Smooth muscle cell (in vitro differentiated cells): ENCODE measurements at regions not wholly inside any gene's neighbourhood (a gene's known extent, or its start where the extent isn't known, plus 50 kb on each side); places are given as distances from the start of the nearest gene placed in this dataset.
A peak's percentile ranks its signal among the peaks of the same experiment; 100 is the strongest.

Source experiments
- DNase-seq: peaks from one replicate; lab custom pipeline; 2025; ENCODE audit not compliant: unreplicated experiment; lab: John Stamatoyannopoulos, UW
- H2AFZ ChIP-seq: fragments of 200-600 bp; sonication (generic); 2 replicates; pipeline ENCODE4 v1.6.0; 2016; ENCODE audit warnings: antibody characterized with exemption, low read depth, mild to moderate bottlenecking
- H3F3A ChIP-seq: fragments of 200-600 bp; sonication (generic); 2 replicates; pipeline ENCODE4 v1.6.0; 2017; ENCODE audit warnings: antibody characterized with exemption, low read depth
- H3K27ac ChIP-seq: fragments of 200-600 bp; sonication (generic); 2 replicates; pipeline ENCODE4 v1.5.1; 2016; ENCODE audit warnings: low read depth, mild to moderate bottlenecking
- H3K27me3 ChIP-seq: fragments of 200-600 bp; sonication (generic); 2 replicates; pipeline ENCODE4 v1.6.1; 2016; ENCODE audit warnings: low read depth, mild to moderate bottlenecking
- H3K36me3 ChIP-seq: fragments of 200-600 bp; sonication (generic); 2 replicates; pipeline ENCODE4 v1.5.1; 2016; ENCODE audit warnings: low read depth
- H3K4me1 ChIP-seq: fragments of 200-600 bp; sonication (generic); 2 replicates; pipeline ENCODE4 v1.5.1; 2016; ENCODE audit warnings: low read depth
- H3K4me2 ChIP-seq: fragments of 200-600 bp; sonication (generic); 2 replicates; pipeline ENCODE4 v1.6.0; 2016; ENCODE audit warnings: mild to moderate bottlenecking
- H3K4me3 ChIP-seq: fragments of 200-600 bp; sonication (generic); 2 replicates; pipeline ENCODE4 v1.5.1; 2016; ENCODE audit warnings: mild to moderate bottlenecking
- H3K79me2 ChIP-seq: fragments of 200-600 bp; sonication (generic); 2 replicates; pipeline ENCODE4 v1.6.0; 2016; ENCODE audit warnings: low read depth, mild to moderate bottlenecking
- H3K9ac ChIP-seq: fragments of 200-600 bp; sonication (generic); 2 replicates; pipeline ENCODE4 v1.6.0; 2016; ENCODE audit warnings: low read depth
- H3K9me3 ChIP-seq: fragments of 200-600 bp; sonication (generic); replicated peaks from 2 replicates; pipeline ENCODE4 v1.5.1; 2016; ENCODE audit warnings: low read depth
- H4K20me1 ChIP-seq: fragments of 200-600 bp; sonication (generic); 2 replicates; pipeline ENCODE4 v1.6.0; 2016; ENCODE audit warnings: low read depth
- CTCF ChIP-seq: fragments of 200-600 bp; sonication (generic); IDR thresholded peaks from 2 replicates; pipeline ENCODE4 v1.5.1; 2017; ENCODE audit warnings: borderline replicate concordance, mild to moderate bottlenecking, antibody characterized with exemption; ENCODE audit not compliant: insufficient read depth, poor library complexity, severe bottlenecking
- WGBS: methylation state at CpG from one replicate; pipeline ENCODE4 v1.1.7; 2016; ENCODE audit warnings: low lambda C conversion rate; 5-methylcytosine and 5-hydroxymethylcytosine counted together

- Histone ChIP-seq H4K20me1 (no peaks in the 10 kb centered on the region), H2AFZ (no peak overlapping the region), H3F3A (peaks cover 9% of the 10 kb centered on the region), H3K79me2 (no peaks in the 10 kb centered on the region), H3K9ac (no peak overlapping the region), H3K36me3 (no peaks in the 10 kb centered on the region), H3K9me3 (no peaks in the 10 kb centered on the region), H3K4me3 (no peak overlapping the region), H3K27ac (no peak overlapping the region), H3K27me3 (no peaks in the 10 kb centered on the region), H3K4me2 (no peak overlapping the region), H3K4me1 (peaks cover 24% of the 10 kb centered on the region)
- TF ChIP-seq CTCF = no peak
- 89% methylated on average over 2 of the region's 2 CpGs for WGBS
- DNase-seq = no peak
Measured at GRCh38 chr5:123817267-123817666, 305.3 kb downstream of the CSNK1G3 start.

- Histone ChIP-seq H3K79me2 (no peaks in the 10 kb centered on the region), H3K9ac (peak overlapping the region; percentile 32), H3K27ac (peak overlapping the region; percentile 79), H4K20me1 (no peaks in the 10 kb centered on the region), H3K36me3 (no peaks in the 10 kb centered on the region), H2AFZ (peak overlapping the region; percentile 43), H3F3A (peaks cover 9% of the 10 kb centered on the region), H3K4me2 (peak overlapping the region; percentile 74), H3K4me1 (peaks cover 41% of the 10 kb centered on the region), H3K27me3 (no peaks in the 10 kb centered on the region), H3K9me3 (no peaks in the 10 kb centered on the region), H3K4me3 (peak overlapping the region; percentile 12)
- no peak for DNase-seq
- no peak for TF ChIP-seq CTCF
- 23% methylated on average over 8 of the region's 8 CpGs for WGBS
Measured at GRCh38 chr5:123814801-123815470, 303.0 kb downstream of the CSNK1G3 start.

GRCh38 chr5:123813937-123814624 lies 302.1 kb downstream of the CSNK1G3 start:
- no peaks in the 10 kb centered on the region for H3K79me2 ChIP-seq
- H2AFZ ChIP-seq = no peak overlapping the region
- peak overlapping the region; percentile 74 for H3K4me2 ChIP-seq
- no peaks in the 10 kb centered on the region for H3K27me3 ChIP-seq
- no peaks in the 10 kb centered on the region for H3K9me3 ChIP-seq
- peak overlapping the region; percentile 32 for H3K9ac ChIP-seq
- no peak for DNase-seq
- H3K27ac ChIP-seq = peak overlapping the region; percentile 79
- H3F3A ChIP-seq = peaks cover 9% of the 10 kb centered on the region
- H4K20me1 ChIP-seq = no peaks in the 10 kb centered on the region
- no peak for TF ChIP-seq CTCF
- 9% methylated on average over 10 of the region's 10 CpGs for WGBS
- peaks cover 49% of the 10 kb centered on the region for H3K4me1 ChIP-seq
- peak overlapping the region; percentile 12 for H3K4me3 ChIP-seq
- no peaks in the 10 kb centered on the region for H3K36me3 ChIP-seq
